ENCODE measurements at regions not wholly inside any gene's neighbourhood (a gene's known extent, or its start where the extent isn't known, plus 50 kb on each side); places are given as distances from the start of the nearest gene placed in this dataset.
"Not testable (repeated sequence)": the region's sequence is repeated elsewhere in the genome, so short reads cannot be mapped to it uniquely, and the experiment has no call there.

DNA sequence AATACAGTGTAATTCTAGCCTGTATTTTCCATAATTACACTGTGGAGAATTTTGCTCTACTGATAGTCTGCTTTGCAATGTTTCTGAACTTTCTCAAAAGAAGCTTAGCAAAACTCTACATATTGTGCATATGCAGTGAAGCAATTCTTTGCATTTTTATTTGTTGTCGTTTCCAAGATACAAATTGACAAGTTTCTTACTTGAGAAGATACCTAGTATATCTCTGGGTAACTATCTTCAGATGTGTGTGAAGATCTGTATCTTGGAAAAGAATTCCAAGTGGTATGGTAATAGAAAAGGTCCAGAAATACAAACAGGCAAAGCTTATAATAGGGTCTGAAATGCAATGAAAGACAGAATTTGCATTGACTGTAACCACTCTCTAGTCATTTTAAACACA lies 1119.8 kb upstream of the INTU start:
- no peak overlapping the region for H3K4me3 ChIP-seq (ENCODE audit: low read depth, low read length)
- no peaks in the 10 kb centered on the region for H3K27me3 ChIP-seq (ENCODE audit: insufficient read depth, low read depth, severe bottlenecking)
- H3K27ac ChIP-seq, result no peak overlapping the region
- TF ChIP-seq, protein P1, sequence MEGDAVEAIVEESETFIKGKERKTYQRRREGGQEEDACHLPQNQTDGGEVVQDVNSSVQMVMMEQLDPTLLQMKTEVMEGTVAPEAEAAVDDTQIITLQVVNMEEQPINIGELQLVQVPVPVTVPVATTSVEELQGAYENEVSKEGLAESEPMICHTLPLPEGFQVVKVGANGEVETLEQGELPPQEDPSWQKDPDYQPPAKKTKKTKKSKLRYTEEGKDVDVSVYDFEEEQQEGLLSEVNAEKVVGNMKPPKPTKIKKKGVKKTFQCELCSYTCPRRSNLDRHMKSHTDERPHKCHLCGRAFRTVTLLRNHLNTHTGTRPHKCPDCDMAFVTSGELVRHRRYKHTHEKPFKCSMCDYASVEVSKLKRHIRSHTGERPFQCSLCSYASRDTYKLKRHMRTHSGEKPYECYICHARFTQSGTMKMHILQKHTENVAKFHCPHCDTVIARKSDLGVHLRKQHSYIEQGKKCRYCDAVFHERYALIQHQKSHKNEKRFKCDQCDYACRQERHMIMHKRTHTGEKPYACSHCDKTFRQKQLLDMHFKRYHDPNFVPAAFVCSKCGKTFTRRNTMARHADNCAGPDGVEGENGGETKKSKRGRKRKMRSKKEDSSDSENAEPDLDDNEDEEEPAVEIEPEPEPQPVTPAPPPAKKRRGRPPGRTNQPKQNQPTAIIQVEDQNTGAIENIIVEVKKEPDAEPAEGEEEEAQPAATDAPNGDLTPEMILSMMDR (IDR thresholded peaks at IDR 0.05; ENCODE audit: low read depth, low read length), result no peak
- no peak for DNase-seq
- H3K36me3 ChIP-seq, result no peaks in the 10 kb centered on the region
- no peaks in the 10 kb centered on the region for H3K9me3 ChIP-seq (ENCODE audit: severe bottlenecking)

DNA sequence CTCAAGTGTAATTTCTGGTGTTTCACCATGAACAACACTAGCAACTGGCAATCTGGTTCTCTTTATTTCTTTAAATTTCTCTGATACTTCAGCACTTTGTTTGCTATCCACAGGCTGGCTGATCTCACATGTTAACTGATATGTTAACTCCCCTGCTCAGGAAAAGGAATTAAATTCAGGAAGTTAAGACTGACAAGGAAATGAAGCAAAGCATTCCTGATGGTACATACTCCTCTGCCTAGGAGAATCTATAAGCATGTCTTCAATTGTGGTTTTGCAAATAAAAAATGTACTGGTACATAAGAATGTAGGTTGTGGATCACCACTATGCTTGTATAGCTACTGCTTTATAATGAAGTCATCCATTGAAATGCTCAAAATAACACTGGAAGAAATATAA lies 1119.2 kb upstream of the INTU start:
- no peaks in the 10 kb centered on the region for H3K36me3 ChIP-seq
- no peak for DNase-seq
- H3K27ac ChIP-seq, result no peak overlapping the region
- TF ChIP-seq, protein P1 (IDR thresholded peaks at IDR 0.05; ENCODE audit: low read depth, low read length), result no peak
- no peak overlapping the region for H3K4me3 ChIP-seq (ENCODE audit: low read depth, low read length)
- H3K27me3 ChIP-seq (ENCODE audit: insufficient read depth, low read depth, severe bottlenecking), result no peaks in the 10 kb centered on the region
- H3K9me3 ChIP-seq (ENCODE audit: severe bottlenecking), result no peaks in the 10 kb centered on the region

DNA sequence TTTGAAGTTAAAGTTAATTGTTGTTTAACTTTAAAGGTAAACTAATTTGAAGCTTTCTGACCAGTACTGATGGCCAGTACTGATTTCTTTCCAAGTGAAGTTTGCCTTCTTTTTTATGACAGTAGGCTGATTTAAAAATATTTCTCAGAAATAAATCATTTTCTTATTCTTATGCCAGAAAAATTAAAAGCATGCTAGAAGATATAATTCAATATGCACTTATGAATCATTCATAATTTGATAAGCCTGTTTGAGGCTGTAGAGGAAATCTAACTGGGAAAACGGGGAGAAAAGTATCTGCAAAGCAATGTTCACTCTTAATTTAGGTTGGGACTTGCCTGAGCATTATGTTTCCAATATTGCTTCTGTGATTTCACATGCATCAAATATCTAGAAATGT lies 1112.0 kb upstream of the INTU start:
- no peaks in the 10 kb centered on the region for H3K9me3 ChIP-seq (ENCODE audit: severe bottlenecking)
- no peak overlapping the region for H3K4me3 ChIP-seq (ENCODE audit: low read depth, low read length)
- no peak overlapping the region for H3K27ac ChIP-seq
- H3K27me3 ChIP-seq (ENCODE audit: insufficient read depth, low read depth, severe bottlenecking), result no peaks in the 10 kb centered on the region
- DNase-seq, result no peak
- no peaks in the 10 kb centered on the region for H3K36me3 ChIP-seq
- TF ChIP-seq, protein P1 (IDR thresholded peaks at IDR 0.05; ENCODE audit: low read depth, low read length), result no peak

DNA sequence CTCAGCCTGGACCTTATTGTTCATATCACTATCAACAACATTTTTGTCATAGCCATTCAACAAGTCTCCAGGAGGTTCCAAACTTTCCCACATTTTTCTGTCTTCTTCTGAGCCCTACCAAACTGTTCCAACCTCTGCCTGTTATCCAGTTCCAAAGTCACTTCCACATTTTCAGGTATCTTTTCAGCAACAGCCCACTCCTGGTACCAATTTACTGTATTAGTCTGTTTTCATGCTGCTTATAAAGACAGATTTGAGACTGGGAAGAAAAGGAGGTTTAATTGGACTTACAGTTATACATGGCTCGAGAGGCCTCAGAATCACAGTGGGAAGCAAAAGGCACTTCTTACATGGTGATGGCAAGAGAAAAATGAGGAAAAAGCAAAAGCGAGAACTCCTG lies 1107.4 kb upstream of the INTU start:
- not testable (repeated sequence) for H3K4me3 ChIP-seq (ENCODE audit: low read depth, low read length); H3K36me3 ChIP-seq; H3K27me3 ChIP-seq (ENCODE audit: insufficient read depth, low read depth, severe bottlenecking); H3K27ac ChIP-seq; H3K9me3 ChIP-seq (ENCODE audit: severe bottlenecking); DNase-seq

DNA sequence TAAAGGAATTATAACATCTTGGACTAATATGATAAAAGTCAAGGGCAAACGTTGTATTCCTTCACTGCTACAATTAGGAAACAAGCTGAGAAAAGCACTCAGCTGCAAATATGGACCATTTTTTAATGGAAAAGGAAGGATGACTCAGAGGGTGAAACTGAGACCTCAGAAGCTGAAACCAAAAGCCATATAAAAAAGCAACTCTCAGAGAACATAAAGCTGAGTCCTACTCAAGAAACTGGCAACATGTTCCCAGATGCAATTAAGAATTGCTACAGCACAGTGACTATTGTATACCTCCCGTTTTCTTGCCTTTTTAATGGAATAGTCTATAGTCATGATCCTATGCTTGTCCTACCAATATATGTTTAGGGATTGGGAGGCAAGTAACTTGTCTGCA lies 1106.4 kb upstream of the INTU start:
- TF ChIP-seq, protein P1 (IDR thresholded peaks at IDR 0.05; ENCODE audit: low read depth, low read length), result no peak
- no peak overlapping the region for H3K4me3 ChIP-seq (ENCODE audit: low read depth, low read length)
- no peaks in the 10 kb centered on the region for H3K36me3 ChIP-seq
- no peak overlapping the region for H3K27ac ChIP-seq
- H3K9me3 ChIP-seq (ENCODE audit: severe bottlenecking), result peaks cover 8% of the 10 kb centered on the region
- DNase-seq, result no peak
- H3K27me3 ChIP-seq (ENCODE audit: insufficient read depth, low read depth, severe bottlenecking), result no peaks in the 10 kb centered on the region

DNA sequence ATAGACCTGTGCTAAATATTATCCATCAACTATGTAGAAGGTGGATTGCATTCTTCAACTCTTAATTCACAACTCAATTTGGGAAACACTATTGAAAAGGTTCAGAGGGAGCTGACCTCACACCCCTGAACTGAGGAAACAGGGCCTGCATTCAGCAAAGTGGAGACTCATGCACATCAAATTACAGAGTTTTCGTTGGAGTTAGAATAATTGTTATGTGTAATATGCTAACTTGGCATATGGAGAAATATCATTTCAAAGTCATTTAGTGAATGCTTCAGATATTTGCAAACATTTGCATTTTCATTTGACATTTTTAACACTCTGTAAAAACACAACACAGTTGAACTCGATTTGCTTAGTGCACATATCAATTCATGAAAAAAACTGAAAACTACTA lies 1102.8 kb upstream of the INTU start:
- H3K27ac ChIP-seq, result no peak overlapping the region
- H3K27me3 ChIP-seq (ENCODE audit: insufficient read depth, low read depth, severe bottlenecking), result no peaks in the 10 kb centered on the region
- TF ChIP-seq, protein P1 (IDR thresholded peaks at IDR 0.05; ENCODE audit: low read depth, low read length), result no peak
- H3K9me3 ChIP-seq (ENCODE audit: severe bottlenecking), result peaks cover 8% of the 10 kb centered on the region
- no peaks in the 10 kb centered on the region for H3K36me3 ChIP-seq
- H3K4me3 ChIP-seq (ENCODE audit: low read depth, low read length), result no peak overlapping the region
- DNase-seq, result no peak
